GM12891 (cell line): ENCODE measurements at regions not wholly inside any gene's neighbourhood (a gene's known extent, or its start where the extent isn't known, plus 50 kb on each side); places are given as distances from the start of the nearest gene placed in this dataset.

Source experiments
- PAX5 ChIP-seq: IDR thresholded peaks from 2 replicates; pipeline ENCODE4 v1.6.1; 2011; ENCODE audit warnings: low read length, moderate library complexity, mild to moderate bottlenecking; ENCODE audit not compliant: insufficient read depth, severe bottlenecking
- POLR2A ChIP-seq: IDR thresholded peaks from 2 replicates; pipeline ENCODE4 v1.6.1; 2011; ENCODE audit warnings: low read depth, low read length, control low read depth
- POLR2AphosphoS5 ChIP-seq: IDR thresholded peaks from 2 replicates; pipeline ENCODE4 v1.6.1; 2011; ENCODE audit warnings: low read depth, low read length, control low read depth
- POU2F2 ChIP-seq: IDR thresholded peaks from 2 replicates; pipeline ENCODE4 v1.6.1; 2011; ENCODE audit warnings: low read depth, mild to moderate bottlenecking, control low read depth, low read length, moderate library complexity
- SPI1 ChIP-seq: IDR thresholded peaks from 2 replicates; pipeline ENCODE4 v1.6.1; 2011; ENCODE audit warnings: low read depth, low read length, control low read depth
- TAF1 ChIP-seq: IDR thresholded peaks from 2 replicates; pipeline ENCODE4 v1.6.1; 2011; ENCODE audit warnings: low read depth, low read length, control low read depth

GRCh38 chr1:185479796-185480195, 162.8 kb upstream of the IVNS1ABP start:
- TF ChIP-seq POLR2AphosphoS5 (no peak), POLR2A (no peak), PAX5 (no peak), TAF1 (no peak), SPI1 (no peak), POU2F2 (no peak)
